HG03103 (cell line): ENCODE measurements at regions not wholly inside any gene's neighbourhood (a gene's known extent, or its start where the extent isn't known, plus 50 kb on each side); places are given as distances from the start of the nearest gene placed in this dataset.

Experiments
- ATAC-seq: cut with Tn5 transposase; IDR thresholded peaks from one replicate; pipeline ENCODE4 v1.9.1; 2021; ENCODE audit warnings: low read depth; ENCODE audit not compliant: unreplicated experiment

DNA sequence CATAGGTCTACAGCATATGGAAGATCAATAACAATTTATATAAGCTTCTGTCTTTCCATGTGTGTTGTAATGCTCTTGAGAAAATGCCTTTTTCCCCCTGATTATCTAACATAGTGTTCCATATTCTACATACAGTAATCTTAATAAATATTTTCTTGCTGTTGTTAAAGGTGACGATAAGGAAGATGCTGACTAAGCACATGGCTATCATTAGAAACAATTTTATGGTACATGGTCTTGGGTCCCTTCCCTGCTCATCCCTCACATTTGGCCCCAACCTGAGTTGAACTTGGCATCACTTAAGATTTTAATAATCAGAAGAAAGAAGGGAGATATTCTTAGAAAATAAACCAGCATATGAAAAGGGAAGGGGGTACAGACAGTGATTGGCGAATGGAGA lies 382.1 kb upstream of the CDH20 start:
- ATAC-seq, result no peak

- no peak for ATAC-seq
Measured at GRCh38 chr18:60962625-60963024, 370.6 kb upstream of the CDH20 start.

GRCh38 chr18:60965856-60966255 lies 367.4 kb upstream of the CDH20 start:
- no peak for ATAC-seq

- no peak for ATAC-seq
Measured at GRCh38 chr18:60966876-60967275, 366.4 kb upstream of the CDH20 start.

GRCh38 chr18:60975420-60975819 lies 357.8 kb upstream of the CDH20 start:
- no peak for ATAC-seq

DNA sequence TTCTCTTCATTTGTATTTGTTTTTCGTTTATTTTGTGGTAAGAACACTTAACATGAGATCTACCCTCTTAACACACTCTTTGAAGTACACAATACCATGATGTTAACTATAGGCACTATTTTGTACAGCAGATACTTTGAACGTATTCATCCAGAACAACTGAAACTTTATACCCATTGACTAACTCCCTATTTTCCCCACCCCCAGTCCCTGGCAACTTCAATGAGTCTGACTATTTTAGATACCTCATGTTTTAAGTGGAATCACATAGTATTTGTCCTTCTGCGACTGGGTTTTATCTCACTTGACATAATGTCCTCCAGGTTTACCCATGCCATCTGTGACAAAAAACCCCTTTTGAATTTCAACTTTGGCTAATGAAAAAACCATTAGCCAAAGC lies 356.3 kb upstream of the CDH20 start:
- ATAC-seq, result no peak

- no peak for ATAC-seq
Measured at GRCh38 chr18:60978338-60978737, 354.9 kb upstream of the CDH20 start.

GRCh38 chr18:60980422-60981005 lies 352.7 kb upstream of the CDH20 start:
- no peak for ATAC-seq

DNA sequence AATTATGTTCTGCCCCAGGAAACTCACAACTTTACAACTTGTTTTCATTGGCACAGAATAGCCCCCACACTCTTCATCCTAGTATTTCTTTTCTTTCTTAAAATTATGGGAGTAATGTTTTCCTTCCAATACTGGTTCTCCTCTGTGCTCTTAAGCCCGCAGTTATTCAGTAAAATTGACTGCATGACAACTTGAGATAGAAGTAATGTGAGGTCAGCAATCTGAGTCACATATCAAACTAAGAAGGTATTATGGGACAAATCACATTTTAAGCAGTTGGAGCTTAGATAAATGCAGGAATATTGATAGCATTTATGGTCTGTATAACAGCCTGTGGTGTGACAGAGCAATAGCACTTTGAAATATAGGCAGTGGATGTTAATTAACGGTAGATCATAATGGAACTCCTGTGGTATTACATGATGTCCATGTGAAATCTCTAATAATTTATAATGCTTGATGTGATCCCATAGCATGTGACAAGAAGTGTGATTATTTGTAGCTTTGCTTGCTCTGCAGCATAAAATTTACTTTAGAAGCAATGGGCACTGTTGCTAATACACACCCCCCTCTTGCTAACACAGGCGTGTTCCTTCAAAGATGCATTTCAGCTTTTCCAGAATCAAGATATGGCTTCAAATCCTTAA lies 351.4 kb upstream of the CDH20 start:
- ATAC-seq, result no peak

GRCh38 chr18:60982329-60982695 lies 350.9 kb upstream of the CDH20 start:
- ATAC-seq, result no peak

- ATAC-seq, result no peak
Measured at GRCh38 chr18:60982928-60983327, 350.3 kb upstream of the CDH20 start.

GRCh38 chr18:60984510-60984909 lies 348.7 kb upstream of the CDH20 start:
- no peak for ATAC-seq

GRCh38 chr18:60987963-60988362 lies 345.3 kb upstream of the CDH20 start:
- no peak for ATAC-seq

DNA sequence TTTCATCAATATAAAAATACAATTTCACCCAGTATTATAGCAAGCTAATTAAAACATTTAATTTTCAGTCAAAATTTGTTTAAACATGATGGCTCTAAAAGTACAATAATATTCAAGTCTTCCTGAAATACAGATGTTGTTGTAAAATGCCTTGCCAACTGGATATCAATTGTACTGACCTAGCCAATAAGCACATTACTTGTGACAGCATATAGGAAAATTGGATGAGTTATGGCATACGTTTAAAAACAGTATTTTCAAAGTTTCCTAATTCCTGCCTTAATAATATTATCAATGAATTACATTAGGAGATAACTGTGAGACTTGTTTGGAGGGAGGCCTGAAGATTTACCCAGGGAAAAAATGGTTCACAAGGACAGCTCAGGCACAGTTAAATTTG lies 336.9 kb upstream of the CDH20 start:
- no peak for ATAC-seq

- no peak for ATAC-seq
Measured at GRCh38 chr18:60996822-60997221, 336.4 kb upstream of the CDH20 start.

DNA sequence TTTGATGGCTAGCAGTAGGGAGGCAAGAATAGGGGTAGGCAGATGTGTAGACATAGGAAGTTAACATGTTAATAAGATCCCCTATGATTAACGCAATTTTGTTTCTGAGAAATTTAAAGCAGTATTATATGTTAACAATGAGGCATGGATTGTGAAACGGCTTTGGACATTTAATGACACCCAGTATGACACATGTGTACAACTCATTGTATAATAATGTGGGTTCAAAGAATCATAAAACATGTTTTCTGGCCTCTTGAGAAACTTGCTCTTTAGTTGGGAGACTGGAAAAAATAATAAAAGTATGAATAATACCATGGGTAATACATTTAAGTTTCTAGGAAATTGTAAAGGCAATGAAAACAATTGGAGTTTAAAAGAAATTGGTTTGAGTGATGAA lies 332.1 kb upstream of the CDH20 start:
- ATAC-seq, result no peak

GRCh38 chr18:61006687-61007224 lies 326.5 kb upstream of the CDH20 start:
- ATAC-seq, result no peak

GRCh38 chr18:61019338-61020301 lies 313.6 kb upstream of the CDH20 start:
- no peak for ATAC-seq

- no peak for ATAC-seq
Measured at GRCh38 chr18:61025596-61025995, 307.6 kb upstream of the CDH20 start.

DNA sequence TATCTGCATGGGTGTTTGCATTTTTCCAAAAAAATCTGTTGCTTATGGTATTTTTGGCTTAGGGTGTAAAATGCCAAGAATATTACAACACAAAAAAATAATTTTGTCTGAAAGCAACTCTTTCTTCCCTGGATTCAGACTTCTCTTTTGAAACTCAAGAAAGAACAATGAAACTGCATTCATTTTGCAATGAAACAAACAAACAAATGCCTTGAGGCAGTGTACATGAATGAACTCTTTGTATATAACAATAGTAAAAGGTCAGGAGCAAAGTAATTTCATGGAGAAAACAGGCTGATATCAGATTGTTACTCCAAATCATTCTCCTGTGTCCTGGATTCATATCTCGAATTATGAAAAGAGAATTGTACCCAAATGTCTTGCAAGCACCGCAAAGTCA lies 301.6 kb upstream of the CDH20 start:
- ATAC-seq, result no peak

DNA sequence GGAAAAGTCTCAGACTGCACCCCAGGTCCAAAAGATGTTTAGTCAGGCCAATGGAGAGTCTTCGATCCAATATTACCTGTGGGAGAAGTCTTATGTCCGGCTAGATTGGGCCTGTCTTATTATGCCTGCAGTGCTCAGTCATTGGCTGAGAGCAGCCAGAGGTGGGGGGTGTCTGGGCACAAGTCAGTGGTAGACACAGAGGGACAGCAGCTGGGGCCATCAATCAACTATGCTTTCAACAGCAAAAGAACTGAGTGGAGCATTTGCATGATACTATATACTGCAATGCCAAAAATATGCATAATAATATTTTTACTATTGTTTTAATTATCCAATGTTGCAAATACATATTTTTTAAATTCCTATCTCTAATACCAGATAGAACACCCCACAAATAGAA lies 298.6 kb upstream of the CDH20 start:
- no peak for ATAC-seq
